IMR-90 (cell line): ENCODE measurements at regions not wholly inside any gene's neighbourhood (a gene's known extent, or its start where the extent isn't known, plus 50 kb on each side); places are given as distances from the start of the nearest gene placed in this dataset.

ENCODE experiments used
- ATAC-seq: fragments of 200-7000 bp; cut with Tn5 transposase; 2 replicates; pipeline ENCODE4 v1.9.1; 2020; ENCODE audit warnings: low read depth, mild to moderate bottlenecking, moderate library complexity
- BruUV-seq: library from RNA; stranded (reverse); fragments of 400-500 nt; replicated peaks from 2 replicates; lab custom pipeline; 2021; lab: Mats Ljungman, UMichigan
- CTCF ChIA-PET: fragments of 300-600 bp; formaldehyde crosslinking; extraction: SDS; loops from one replicate; lab custom pipeline; 2021; ENCODE audit warnings: antibody characterized with exemption; lab: Yijun Ruan, JAX
- POLR2A ChIA-PET: fragments of 300-600 bp; sonication (Branson Sonifier 250); formaldehyde crosslinking; loops from one replicate; lab custom pipeline; 2022; ENCODE audit warnings: antibody characterized with exemption; ENCODE audit not compliant: unreplicated experiment; lab: Charles Lee
- DNase-seq: peaks from one replicate; pipeline ENCODE4 v3.0.0; 2013
- H2AFZ ChIP-seq: replicated peaks from 2 replicates; pipeline ENCODE3; 2013; ENCODE audit warnings: low read length, mild to moderate bottlenecking; ENCODE audit not compliant: poor library complexity
- H2AK5ac ChIP-seq: 2 replicates; pipeline ENCODE4 v1.6.1; 2013; ENCODE audit warnings: low read depth, low read length, inconsistent platforms
- H2AK9ac ChIP-seq: replicated peaks from 2 replicates; pipeline ENCODE3; 2013; ENCODE audit warnings: mild to moderate bottlenecking, low read depth, low read length, moderate library complexity; ENCODE audit not compliant: poor library complexity
- H2BK120ac ChIP-seq: 2 replicates; pipeline ENCODE4 v1.6.1; 2013; ENCODE audit warnings: low read depth, low read length, inconsistent platforms
- H2BK15ac ChIP-seq: 3 replicates; pipeline ENCODE4 v1.6.1; 2013; ENCODE audit warnings: low read depth, low read length, inconsistent platforms
- H2BK20ac ChIP-seq: 2 replicates; pipeline ENCODE4 v1.6.1; 2013; ENCODE audit warnings: low read depth, mild to moderate bottlenecking, inconsistent platforms, low read length, moderate library complexity
- H2BK5ac ChIP-seq: 2 replicates; pipeline ENCODE4 v1.6.1; 2013; ENCODE audit warnings: mild to moderate bottlenecking, low read depth, low read length, inconsistent platforms; ENCODE audit not compliant: poor library complexity, severe bottlenecking
- H3K14ac ChIP-seq: replicated peaks from 2 replicates; pipeline ENCODE4 v1.6.1; 2013; ENCODE audit warnings: low read depth, low read length, inconsistent platforms
- H3K18ac ChIP-seq: 2 replicates; pipeline ENCODE4 v1.6.1; 2013; ENCODE audit warnings: low read depth, low read length, control low read depth
- H3K23ac ChIP-seq: 2 replicates; pipeline ENCODE4 v1.6.1; 2013; ENCODE audit warnings: low read depth, low read length, inconsistent platforms
- H3K27ac ChIP-seq: 2 replicates; pipeline ENCODE4 v1.5.1; 2013; ENCODE audit warnings: mild to moderate bottlenecking, control low read depth, low read length; ENCODE audit not compliant: insufficient read depth
- H3K27me3 ChIP-seq: 2 replicates; pipeline ENCODE4 v1.6.1; 2013; ENCODE audit warnings: low read length; ENCODE audit not compliant: control insufficient read depth, insufficient read depth
- H3K36me3 ChIP-seq: 2 replicates; pipeline ENCODE4 v1.6.1; 2013; ENCODE audit warnings: low read length, mixed read lengths; ENCODE audit not compliant: control insufficient read depth, insufficient read depth
- H3K4ac ChIP-seq: 2 replicates; pipeline ENCODE4 v1.6.1; 2013; ENCODE audit warnings: low read depth, low read length, inconsistent platforms
- H3K4me1 ChIP-seq: 2 replicates; pipeline ENCODE4 v1.6.1; 2013; ENCODE audit warnings: low read length, mixed read lengths; ENCODE audit not compliant: control insufficient read depth, insufficient read depth
- H3K4me2 ChIP-seq: 2 replicates; pipeline ENCODE4 v1.6.1; 2013; ENCODE audit warnings: low read depth, mild to moderate bottlenecking, control low read depth, low read length, moderate library complexity
- H3K4me3 ChIP-seq: 2 replicates; pipeline ENCODE4 v1.5.1; 2013; ENCODE audit warnings: low read depth, mild to moderate bottlenecking, control low read depth, low read length, moderate library complexity; ENCODE audit not compliant: insufficient read depth
- H3K56ac ChIP-seq: 2 replicates; pipeline ENCODE4 v1.6.1; 2013; ENCODE audit warnings: low read length, inconsistent platforms; ENCODE audit not compliant: insufficient read depth; ENCODE audit errors: extremely low read depth
- H3K79me1 ChIP-seq, 2 experiments: 2 replicates each; pipeline ENCODE4 v1.6.1; 2013; ENCODE audit warnings: low read length in 2 of 2, inconsistent platforms in 1 of 2, low read depth in 1 of 2
- H3K9ac ChIP-seq: 2 replicates; pipeline ENCODE4 v1.6.1; 2013; ENCODE audit warnings: low read depth, low read length, control low read depth
- H3K9me1 ChIP-seq: 2 replicates; pipeline ENCODE4 v1.6.1; 2013; ENCODE audit warnings: low read length, inconsistent platforms; ENCODE audit not compliant: insufficient read depth
- H3K9me3 ChIP-seq: 2 replicates; pipeline ENCODE4 v1.6.1; 2013; ENCODE audit warnings: low read length; ENCODE audit not compliant: control insufficient read depth, insufficient read depth
- H4K20me1 ChIP-seq: 2 replicates; pipeline ENCODE4 v1.6.1; 2013; ENCODE audit warnings: low read length, inconsistent platforms; ENCODE audit not compliant: insufficient read depth
- H4K5ac ChIP-seq: 2 replicates; pipeline ENCODE4 v1.6.1; 2013; ENCODE audit warnings: mild to moderate bottlenecking, low read depth, low read length, control low read depth
- H4K8ac ChIP-seq, 2 experiments: 2 replicates each; pipeline ENCODE4 v1.6.1; 2013; ENCODE audit warnings: low read depth in 2 of 2, low read length in 2 of 2, control low read depth in 1 of 2, inconsistent platforms in 1 of 2
- H4K91ac ChIP-seq: 2 replicates; pipeline ENCODE4 v1.6.1; 2013; ENCODE audit warnings: low read depth, low read length, inconsistent platforms; ENCODE audit not compliant: insufficient read depth
- BHLHE40 ChIP-seq: fragments of 150-350 bp; IDR thresholded peaks from 2 replicates; pipeline ENCODE4 v1.6.1; 2016; ENCODE audit warnings: mild to moderate bottlenecking, low read depth, low read length
- CEBPB ChIP-seq: IDR thresholded peaks from 2 replicates; pipeline ENCODE4 v1.6.1; 2012; ENCODE audit warnings: low read depth, low read length, improper control_type of control experiment
- CHD1 ChIP-seq: IDR thresholded peaks from 2 replicates; pipeline ENCODE4 v1.6.1; 2012; ENCODE audit warnings: low read depth, low read length, improper control_type of control experiment
- FOS ChIP-seq: fragments of 150-350 bp; IDR thresholded peaks from 2 replicates; pipeline ENCODE4 v1.6.1; 2016; ENCODE audit warnings: low read depth, low read length
- MAFK ChIP-seq: IDR thresholded peaks from 2 replicates; pipeline ENCODE4 v1.6.1; 2012; ENCODE audit warnings: low read depth, low read length, improper control_type of control experiment
- MAZ ChIP-seq: IDR thresholded peaks from 2 replicates; pipeline ENCODE4 v1.6.1; 2012; ENCODE audit warnings: low read depth, mild to moderate bottlenecking, low read length, improper control_type of control experiment, moderate library complexity, borderline replicate concordance
- MXI1 ChIP-seq: IDR thresholded peaks from 2 replicates; pipeline ENCODE4 v1.6.1; 2012; ENCODE audit warnings: low read depth, mild to moderate bottlenecking, low read length, moderate library complexity, borderline replicate concordance
- NFE2L2 ChIP-seq: fragments of 150-350 bp; IDR thresholded peaks from 2 replicates; pipeline ENCODE4 v1.6.1; 2016; ENCODE audit warnings: low read depth, mild to moderate bottlenecking, low read length
- POLR2A ChIP-seq: IDR thresholded peaks from 2 replicates; pipeline ENCODE4 v1.6.1; 2012; ENCODE audit warnings: mild to moderate bottlenecking, low read depth, low read length
- RAD21 ChIP-seq: IDR thresholded peaks from 2 replicates; pipeline ENCODE4 v1.6.1; 2012; ENCODE audit warnings: low read length, improper control_type of control experiment
- RCOR1 ChIP-seq: IDR thresholded peaks from 2 replicates; pipeline ENCODE4 v1.6.1; 2012; ENCODE audit warnings: mild to moderate bottlenecking, low read length, improper control_type of control experiment; ENCODE audit not compliant: insufficient replicate concordance
- RFX5 ChIP-seq: IDR thresholded peaks from 2 replicates; pipeline ENCODE4 v1.8.0; 2012; ENCODE audit warnings: low read depth, mild to moderate bottlenecking, low read length, moderate library complexity
- SMC3 ChIP-seq: fragments of 150-350 bp; IDR thresholded peaks from 2 replicates; pipeline ENCODE4 v1.6.1; 2016; ENCODE audit warnings: low read depth, mild to moderate bottlenecking, antibody characterized with exemption, low read length, moderate library complexity
- WGBS, 2 experiments: methylation state at CpG; one replicate each; pipeline versions ENCODE4 v1.1.5 to v1.1.7; 2013; ENCODE audit warnings: missing lambda C conversion rate in 2 of 2; ENCODE audit not compliant: insufficient read length in 1 of 2; ENCODE audit errors: extremely low coverage in 2 of 2; 5-methylcytosine and 5-hydroxymethylcytosine counted together
- dilution Hi-C: fragments of 300-500 bp; cut with HindIII; formaldehyde crosslinking; loops from one replicate; pipeline ENCODE4 v1.14.3; 2018; ENCODE audit warnings: low sequenced_read_pairs; ENCODE audit not compliant: unreplicated experiment
- in situ Hi-C: fragments of 300-500 bp; cut with MboI; formaldehyde crosslinking; loops from 3 replicates; pipeline ENCODE4 v1.14.3; 2019; ENCODE audit warnings: low sequenced_read_pairs, inconsistent platforms, mixed read lengths
- intact Hi-C: fragments of 100-400 bp; cut with micrococcal nuclease; formaldehyde crosslinking; loops from 2 replicates; pipeline ENCODE4 v1.10.0; 2022
- TF ChIP-seq, protein P1 (sequence below): conservative IDR thresholded peaks from 2 replicates; pipeline ENCODE4 v1.5.1; 2012; ENCODE audit warnings: mild to moderate bottlenecking, low read depth, low read length, improper control_type of control experiment

DNA sequence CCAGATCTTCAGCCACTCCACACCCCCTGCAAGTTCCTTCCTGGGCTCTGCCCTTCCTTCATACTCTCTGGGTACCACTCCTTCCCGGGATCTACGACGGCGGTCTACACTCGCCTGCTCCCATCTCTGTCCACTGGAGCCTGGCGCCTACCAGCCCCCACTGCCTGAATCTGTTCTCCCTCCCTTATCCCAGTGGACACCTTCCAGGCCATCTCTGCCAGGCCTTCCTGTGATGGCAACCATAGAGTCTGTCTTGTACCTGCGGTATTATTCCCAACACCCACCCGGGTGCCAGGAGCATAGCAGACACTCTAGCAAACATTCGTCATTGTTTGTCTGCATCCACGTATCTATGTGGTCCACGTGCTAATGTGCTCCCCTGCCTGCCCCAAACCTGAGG is 140.9 kb downstream of the ZFP36L2 start:
- Histone ChIP-seq H2AK9ac (peak overlapping the region; percentile 98), H2BK5ac (peak overlapping the region; percentile 99), H3K9me1 (peaks cover 50% of the 10 kb centered on the region), H4K5ac (peak overlapping the region; percentile 100), H3K36me3 (no peaks in the 10 kb centered on the region), H3K56ac (peak overlapping the region; percentile 88), H4K91ac (peak overlapping the region; percentile 100), H4K8ac (peak overlapping the region; percentile 94 to 95), H3K18ac (peak overlapping the region; percentile 99), H2AK5ac (peak overlapping the region; percentile 100), H3K79me1 (peaks cover 0 to 49% of the 10 kb centered on the region in 2 experiments; a peak in 2 of 4 replicates), H2BK120ac (peak overlapping the region; percentile 100), H3K9ac (peak overlapping the region; percentile 29), H3K9me3 (peaks cover 3% of the 10 kb centered on the region; the same call in 1 of the 2 replicates), H3K4me3 (no peak overlapping the region), H3K27ac (peak overlapping the region; percentile 96), H3K27me3 (no peaks in the 10 kb centered on the region), H3K23ac (peak overlapping the region; percentile 96), H3K4me1 (peaks cover 62% of the 10 kb centered on the region), H4K20me1 (no peaks in the 10 kb centered on the region), H2BK15ac (peak overlapping the region; percentile 100), H3K4ac (peak overlapping the region; percentile 100), H3K14ac (peak overlapping the region; percentile 99), H3K4me2 (no peak overlapping the region), H2AFZ (peak overlapping the region; percentile 63), H2BK20ac (peak overlapping the region; percentile 99)
- dilution Hi-C loops (no loop called here), intact Hi-C loops (loop anchor here (5.0 kb wide), 1 partner anchor 137 kb away; no protein-coding TSS in a partner anchor), in situ Hi-C loops (no loop called here)
- CTCF ChIA-PET = no interaction called here
- POLR2A ChIA-PET = interaction anchor here (1.3 kb wide), 1 partner anchor 136 kb away, joined by 3 read pairs; no protein-coding TSS in a partner anchor
- ATAC-seq (no peak), DNase-seq (no peak)
- no TSS peak for BruUV-seq
- WGBS, 2 experiments = 98% methylated on average over 7 of the region's 11 CpGs; no CpG with 5 or more reads in 1 of the 2 experiments
- no peak for TF ChIP-seq FOS
- no peak for TF ChIP-seq POLR2A
- no peak for TF ChIP-seq RFX5
- TF ChIP-seq BHLHE40 = no peak
- TF ChIP-seq CHD1 = no peak
- TF ChIP-seq RAD21 = no peak
- TF ChIP-seq CEBPB = no peak
- no peak for TF ChIP-seq MXI1
- TF ChIP-seq NFE2L2 = no peak
- TF ChIP-seq, protein P1, sequence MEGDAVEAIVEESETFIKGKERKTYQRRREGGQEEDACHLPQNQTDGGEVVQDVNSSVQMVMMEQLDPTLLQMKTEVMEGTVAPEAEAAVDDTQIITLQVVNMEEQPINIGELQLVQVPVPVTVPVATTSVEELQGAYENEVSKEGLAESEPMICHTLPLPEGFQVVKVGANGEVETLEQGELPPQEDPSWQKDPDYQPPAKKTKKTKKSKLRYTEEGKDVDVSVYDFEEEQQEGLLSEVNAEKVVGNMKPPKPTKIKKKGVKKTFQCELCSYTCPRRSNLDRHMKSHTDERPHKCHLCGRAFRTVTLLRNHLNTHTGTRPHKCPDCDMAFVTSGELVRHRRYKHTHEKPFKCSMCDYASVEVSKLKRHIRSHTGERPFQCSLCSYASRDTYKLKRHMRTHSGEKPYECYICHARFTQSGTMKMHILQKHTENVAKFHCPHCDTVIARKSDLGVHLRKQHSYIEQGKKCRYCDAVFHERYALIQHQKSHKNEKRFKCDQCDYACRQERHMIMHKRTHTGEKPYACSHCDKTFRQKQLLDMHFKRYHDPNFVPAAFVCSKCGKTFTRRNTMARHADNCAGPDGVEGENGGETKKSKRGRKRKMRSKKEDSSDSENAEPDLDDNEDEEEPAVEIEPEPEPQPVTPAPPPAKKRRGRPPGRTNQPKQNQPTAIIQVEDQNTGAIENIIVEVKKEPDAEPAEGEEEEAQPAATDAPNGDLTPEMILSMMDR = no peak
- TF ChIP-seq MAFK = no peak
- no peak for TF ChIP-seq MAZ
- no peak for TF ChIP-seq SMC3
- no peak for TF ChIP-seq RCOR1
